A673 (cell line): ENCODE measurements at regions not wholly inside any gene's neighbourhood (a gene's known extent, or its start where the extent isn't known, plus 50 kb on each side); places are given as distances from the start of the nearest gene placed in this dataset.

Source experiments
- EZH2 ChIP-seq: fragments of 200-600 bp; sonication (generic); IDR thresholded peaks from 2 replicates; pipeline ENCODE4 v1.6.1; 2017; ENCODE audit warnings: borderline replicate concordance, low read depth, mild to moderate bottlenecking, mixed read lengths, antibody characterized with exemption, low read length; ENCODE audit not compliant: poor library complexity, severe bottlenecking
- TF ChIP-seq, protein P1 (sequence below): fragments of 300-800, 200-600 bp; sonication (generic); conservative IDR thresholded peaks from 2 replicates; pipeline ENCODE4 v1.5.1; 2017; ENCODE audit warnings: low read depth, mild to moderate bottlenecking, antibody characterized with exemption, low read length, moderate library complexity, mixed read lengths

DNA sequence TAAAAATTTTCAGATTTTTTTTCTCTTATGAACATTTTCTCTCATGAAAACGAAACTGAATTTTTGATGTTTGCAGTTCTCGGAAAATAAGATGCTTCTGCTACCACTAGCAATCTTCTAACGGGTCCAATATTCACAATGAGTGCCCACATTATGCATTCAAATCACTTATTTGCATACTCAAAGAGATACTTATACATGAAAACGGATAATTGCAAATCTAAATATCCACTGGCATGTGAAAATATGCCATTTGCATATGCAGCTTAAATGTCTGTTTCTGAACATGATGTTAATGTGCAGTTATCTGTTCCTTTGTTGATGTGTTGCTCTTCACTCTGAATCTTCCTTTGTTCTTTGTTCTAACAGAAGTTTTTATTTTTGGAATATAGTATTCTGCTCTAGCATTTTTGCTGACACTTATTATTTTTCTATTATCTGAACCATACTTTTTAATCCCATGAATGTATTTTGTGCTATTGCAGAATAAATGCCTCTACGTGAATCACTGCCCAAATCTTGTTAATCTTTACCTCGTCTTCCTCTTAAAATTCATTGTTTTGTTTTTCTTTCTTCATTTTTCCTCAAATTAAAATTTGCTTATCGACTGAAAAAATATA, 259.4 kb upstream of the BRINP3 start:
- TF ChIP-seq, protein P1, sequence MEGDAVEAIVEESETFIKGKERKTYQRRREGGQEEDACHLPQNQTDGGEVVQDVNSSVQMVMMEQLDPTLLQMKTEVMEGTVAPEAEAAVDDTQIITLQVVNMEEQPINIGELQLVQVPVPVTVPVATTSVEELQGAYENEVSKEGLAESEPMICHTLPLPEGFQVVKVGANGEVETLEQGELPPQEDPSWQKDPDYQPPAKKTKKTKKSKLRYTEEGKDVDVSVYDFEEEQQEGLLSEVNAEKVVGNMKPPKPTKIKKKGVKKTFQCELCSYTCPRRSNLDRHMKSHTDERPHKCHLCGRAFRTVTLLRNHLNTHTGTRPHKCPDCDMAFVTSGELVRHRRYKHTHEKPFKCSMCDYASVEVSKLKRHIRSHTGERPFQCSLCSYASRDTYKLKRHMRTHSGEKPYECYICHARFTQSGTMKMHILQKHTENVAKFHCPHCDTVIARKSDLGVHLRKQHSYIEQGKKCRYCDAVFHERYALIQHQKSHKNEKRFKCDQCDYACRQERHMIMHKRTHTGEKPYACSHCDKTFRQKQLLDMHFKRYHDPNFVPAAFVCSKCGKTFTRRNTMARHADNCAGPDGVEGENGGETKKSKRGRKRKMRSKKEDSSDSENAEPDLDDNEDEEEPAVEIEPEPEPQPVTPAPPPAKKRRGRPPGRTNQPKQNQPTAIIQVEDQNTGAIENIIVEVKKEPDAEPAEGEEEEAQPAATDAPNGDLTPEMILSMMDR: no peak
- TF ChIP-seq EZH2: no peak
